UCSD-AML1 (cell line): ENCODE measurements at regions not wholly inside any gene's neighbourhood (a gene's known extent, or its start where the extent isn't known, plus 50 kb on each side); places are given as distances from the start of the nearest gene placed in this dataset.

Source experiments
- DNase-seq: peaks from one replicate; lab custom pipeline; 2025; ENCODE audit not compliant: unreplicated experiment; lab: John Stamatoyannopoulos, UW

GRCh38 chr11:43545610-43546009 lies 134.9 kb upstream of the HSD17B12 start:
- no peak for DNase-seq

GRCh38 chr11:43546561-43547429 lies 133.7 kb upstream of the HSD17B12 start:
- DNase-seq = no peak

- no peak for DNase-seq
These were observed 133.1 kb upstream of the HSD17B12 start for GRCh38 chr11:43547430-43547831.

GRCh38 chr11:43547889-43548381 lies 132.6 kb upstream of the HSD17B12 start:
- DNase-seq = no peak

- no peak for DNase-seq
These were observed 131.6 kb upstream of the HSD17B12 start for GRCh38 chr11:43548916-43549315.

- DNase-seq = no peak
These were observed 130.9 kb upstream of the HSD17B12 start for GRCh38 chr11:43549624-43550023.

- no peak for DNase-seq
These were observed 129.8 kb upstream of the HSD17B12 start for GRCh38 chr11:43550714-43551113.

GRCh38 chr11:43554148-43554473 lies 126.4 kb upstream of the HSD17B12 start:
- DNase-seq = no peak

- no peak for DNase-seq
These were observed 125.4 kb upstream of the HSD17B12 start for GRCh38 chr11:43555186-43555585.

- DNase-seq = no peak
These were observed 124.5 kb upstream of the HSD17B12 start for GRCh38 chr11:43555816-43556611.

GRCh38 chr11:43556612-43557375 lies 123.7 kb upstream of the HSD17B12 start:
- DNase-seq = no peak

GRCh38 chr11:43557553-43558110 lies 122.9 kb upstream of the HSD17B12 start:
- no peak for DNase-seq

GRCh38 chr11:43558146-43558545 lies 122.4 kb upstream of the HSD17B12 start:
- no peak for DNase-seq

GRCh38 chr11:43558556-43559127 lies 121.9 kb upstream of the HSD17B12 start:
- no peak for DNase-seq

GRCh38 chr11:43561832-43562231 lies 118.7 kb upstream of the HSD17B12 start:
- DNase-seq = no peak

GRCh38 chr11:43567396-43567975 lies 113.1 kb upstream of the HSD17B12 start:
- no peak for DNase-seq

- DNase-seq = peak; percentile 18
These were observed 107.3 kb upstream of the HSD17B12 start for GRCh38 chr11:43573233-43573632.

- no peak for DNase-seq
These were observed 106.7 kb upstream of the HSD17B12 start for GRCh38 chr11:43573873-43574272.

- no peak for DNase-seq
These were observed 106.1 kb upstream of the HSD17B12 start for GRCh38 chr11:43574411-43574810.
